Stimulated activated CD8-positive, alpha-beta memory T cell treated with anti-CD3 and anti-CD28 coated beads, Interleukin-15, amount 100 ng/mL, for 1 hour (primary cell): ENCODE measurements at regions not wholly inside any gene's neighbourhood (a gene's known extent, or its start where the extent isn't known, plus 50 kb on each side); places are given as distances from the start of the nearest gene placed in this dataset.

Experiments
- DNase-seq: peaks from one replicate; pipeline ENCODE4 v3.0.0-alpha.2; 2020; ENCODE audit warnings: low read depth

- no peak for DNase-seq
These were observed 202.5 kb upstream of the DDHD1 start for GRCh38 chr14:53355581-53356112.

GRCh38 chr14:53354336-53354735 lies 201.2 kb upstream of the DDHD1 start:
- DNase-seq = no peak

GRCh38 chr14:53350866-53351265 lies 197.7 kb upstream of the DDHD1 start:
- no peak for DNase-seq

- DNase-seq = no peak
These were observed 197.3 kb upstream of the DDHD1 start for GRCh38 chr14:53350429-53350828.

- no peak for DNase-seq
These were observed 193.9 kb upstream of the DDHD1 start for GRCh38 chr14:53346988-53347387.

- no peak for DNase-seq
These were observed 188.2 kb upstream of the DDHD1 start for GRCh38 chr14:53341324-53341723.

GRCh38 chr14:53338192-53338591 lies 185.1 kb upstream of the DDHD1 start:
- DNase-seq = no peak

GRCh38 chr14:53336729-53337128 lies 183.6 kb upstream of the DDHD1 start:
- DNase-seq = no peak

GRCh38 chr14:53333809-53334208 lies 180.7 kb upstream of the DDHD1 start:
- DNase-seq = no peak

GRCh38 chr14:53331921-53332320 lies 178.8 kb upstream of the DDHD1 start:
- DNase-seq = no peak

GRCh38 chr14:53331247-53331646 lies 178.1 kb upstream of the DDHD1 start:
- no peak for DNase-seq

- DNase-seq = no peak
These were observed 177.3 kb upstream of the DDHD1 start for GRCh38 chr14:53330441-53330840.

GRCh38 chr14:53328841-53329240 lies 175.7 kb upstream of the DDHD1 start:
- DNase-seq = no peak

GRCh38 chr14:53327716-53328115 lies 174.6 kb upstream of the DDHD1 start:
- no peak for DNase-seq

- no peak for DNase-seq
These were observed 172.2 kb upstream of the DDHD1 start for GRCh38 chr14:53325176-53325806.

- DNase-seq = no peak
These were observed 163.4 kb upstream of the DDHD1 start for GRCh38 chr14:53316504-53316903.

- no peak for DNase-seq
These were observed 157.3 kb upstream of the DDHD1 start for GRCh38 chr14:53310412-53310811.

GRCh38 chr14:53306911-53307310 lies 153.8 kb upstream of the DDHD1 start:
- no peak for DNase-seq

- peak; percentile 6 for DNase-seq
These were observed 153.2 kb upstream of the DDHD1 start for GRCh38 chr14:53306267-53306721.

GRCh38 chr14:53304726-53305381 lies 151.7 kb upstream of the DDHD1 start:
- DNase-seq = no peak

- DNase-seq = no peak
These were observed 143.0 kb upstream of the DDHD1 start for GRCh38 chr14:53295985-53296582.

GRCh38 chr14:53295372-53295771 lies 142.2 kb upstream of the DDHD1 start:
- DNase-seq = no peak

- no peak for DNase-seq
These were observed 133.2 kb upstream of the DDHD1 start for GRCh38 chr14:53286301-53286700.
